HuH-7 (cell line): ENCODE measurements at regions not wholly inside any gene's neighbourhood (a gene's known extent, or its start where the extent isn't known, plus 50 kb on each side); places are given as distances from the start of the nearest gene placed in this dataset.

Experiments used
- DNase-seq: peaks from one replicate; pipeline ENCODE4 v3.0.0; 2011; ENCODE audit warnings: low spot score

- no peak for DNase-seq
Observed at GRCh38 chr9:107064378-107064777, 201.4 kb downstream of the ZNF462 start.

- DNase-seq = no peak
Observed at GRCh38 chr9:107065549-107065948, 202.6 kb downstream of the ZNF462 start.

GRCh38 chr9:107067739-107068416 lies 204.9 kb downstream of the ZNF462 start:
- no peak for DNase-seq

- DNase-seq = peak; percentile 16
Observed at GRCh38 chr9:107068581-107068980, 205.6 kb downstream of the ZNF462 start.

- DNase-seq = no peak
Observed at GRCh38 chr9:107070586-107070985, 207.6 kb downstream of the ZNF462 start.

DNA sequence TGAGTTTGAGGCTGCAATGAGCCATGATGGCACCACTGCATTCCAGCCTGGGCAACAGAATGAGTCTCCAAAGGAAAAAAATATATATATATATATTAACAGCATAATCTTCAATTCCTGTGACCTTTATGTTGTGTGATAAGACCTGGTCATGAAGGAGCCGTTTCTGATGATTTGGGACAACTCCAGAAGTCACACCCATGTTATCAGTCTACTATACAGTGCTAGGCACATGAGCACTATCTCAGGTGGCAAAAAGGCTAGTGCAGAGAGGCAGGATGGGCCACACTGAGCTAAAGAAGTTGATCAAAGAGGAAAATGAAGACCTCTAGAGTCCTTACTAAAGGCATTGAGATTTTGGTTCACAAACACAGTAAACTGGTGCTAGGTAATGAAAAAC lies 205.0 kb upstream of the RAD23B start:
- DNase-seq = no peak

GRCh38 chr9:107079589-107079988 lies 203.5 kb upstream of the RAD23B start:
- DNase-seq = no peak

GRCh38 chr9:107080130-107080529 lies 202.9 kb upstream of the RAD23B start:
- no peak for DNase-seq

GRCh38 chr9:107086460-107086859 lies 196.6 kb upstream of the RAD23B start:
- no peak for DNase-seq

DNA sequence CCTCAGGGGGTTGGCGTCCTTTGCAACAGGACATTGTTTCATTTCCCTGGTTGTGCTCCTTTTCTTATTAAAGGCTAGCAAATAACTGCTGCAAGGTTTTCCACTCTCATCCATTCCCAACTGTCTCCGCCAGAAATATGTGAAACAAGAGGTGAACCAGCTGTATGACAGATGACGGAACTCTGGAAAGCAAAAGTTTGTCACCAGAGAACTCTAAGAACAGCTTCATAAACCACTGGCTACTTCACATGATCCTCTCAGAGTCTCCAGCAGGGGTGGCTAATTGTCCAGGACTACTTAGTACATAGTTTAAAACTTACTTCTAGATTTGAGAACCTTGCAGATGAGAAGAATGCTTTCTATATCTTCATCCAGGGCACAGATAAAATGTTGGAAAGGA lies 195.9 kb upstream of the RAD23B start:
- DNase-seq = no peak

GRCh38 chr9:107090218-107090617 lies 192.9 kb upstream of the RAD23B start:
- DNase-seq = no peak

- no peak for DNase-seq
Observed at GRCh38 chr9:107093365-107094060, 189.6 kb upstream of the RAD23B start.

DNA sequence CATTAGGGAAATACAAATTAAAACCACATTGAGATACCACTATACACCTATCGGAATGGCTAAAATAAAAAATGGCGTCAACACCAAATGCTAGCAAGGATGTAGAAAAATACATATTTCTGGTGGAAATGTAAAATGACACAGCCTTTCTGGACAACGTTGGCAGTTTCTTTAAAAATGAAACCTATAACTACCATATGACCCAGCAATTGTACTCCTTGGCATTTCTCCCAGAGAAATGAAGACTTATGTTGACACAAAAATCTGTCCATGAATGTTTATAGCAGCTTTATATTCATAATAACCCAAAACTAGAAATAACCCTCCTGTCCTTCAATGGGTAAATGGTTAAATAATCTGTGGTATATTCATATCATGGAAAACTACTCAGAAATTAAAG lies 188.7 kb upstream of the RAD23B start:
- DNase-seq = no peak

GRCh38 chr9:107100591-107100990 lies 182.5 kb upstream of the RAD23B start:
- no peak for DNase-seq

- no peak for DNase-seq
Observed at GRCh38 chr9:107102011-107102410, 181.1 kb upstream of the RAD23B start.

DNA sequence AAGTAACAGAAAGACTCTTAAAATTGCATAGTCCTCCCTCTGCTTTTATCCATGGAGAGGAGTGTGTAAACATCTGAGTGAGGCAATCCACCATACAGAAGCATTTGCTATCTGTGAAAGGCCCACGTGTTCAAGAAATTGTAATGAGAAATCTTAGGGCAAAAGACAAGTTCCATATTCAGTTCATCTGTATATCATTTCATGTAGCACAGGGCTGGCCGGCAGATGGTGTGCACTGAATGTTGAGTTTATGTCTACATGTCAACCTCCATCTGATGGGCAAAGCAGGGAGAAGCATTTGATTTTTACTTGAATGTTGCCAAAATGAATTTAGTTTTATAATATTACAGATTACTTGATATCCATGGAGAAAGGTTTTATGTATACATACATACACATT lies 179.5 kb upstream of the RAD23B start:
- DNase-seq = no peak

- no peak for DNase-seq
Observed at GRCh38 chr9:107105784-107106183, 177.3 kb upstream of the RAD23B start.

DNA sequence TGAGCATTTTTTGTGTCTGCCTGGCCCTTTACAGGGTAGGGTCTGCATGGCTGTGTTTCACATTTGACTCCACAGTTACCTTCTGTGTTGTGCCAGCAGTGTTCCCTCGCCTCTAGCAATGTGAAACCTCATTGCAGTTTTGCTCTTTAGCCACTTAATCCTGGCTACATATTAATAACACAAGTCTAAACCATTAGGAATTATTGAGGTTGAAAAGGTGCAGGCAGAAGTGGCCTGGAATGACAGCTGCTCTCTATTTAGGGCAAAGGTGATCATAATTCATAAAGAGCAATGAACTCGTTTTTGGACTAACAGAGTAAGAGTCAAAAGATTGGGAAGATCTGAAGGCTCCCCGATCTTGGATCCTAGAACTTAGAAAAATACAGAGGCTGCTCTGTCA lies 176.7 kb upstream of the RAD23B start:
- DNase-seq = no peak

DNA sequence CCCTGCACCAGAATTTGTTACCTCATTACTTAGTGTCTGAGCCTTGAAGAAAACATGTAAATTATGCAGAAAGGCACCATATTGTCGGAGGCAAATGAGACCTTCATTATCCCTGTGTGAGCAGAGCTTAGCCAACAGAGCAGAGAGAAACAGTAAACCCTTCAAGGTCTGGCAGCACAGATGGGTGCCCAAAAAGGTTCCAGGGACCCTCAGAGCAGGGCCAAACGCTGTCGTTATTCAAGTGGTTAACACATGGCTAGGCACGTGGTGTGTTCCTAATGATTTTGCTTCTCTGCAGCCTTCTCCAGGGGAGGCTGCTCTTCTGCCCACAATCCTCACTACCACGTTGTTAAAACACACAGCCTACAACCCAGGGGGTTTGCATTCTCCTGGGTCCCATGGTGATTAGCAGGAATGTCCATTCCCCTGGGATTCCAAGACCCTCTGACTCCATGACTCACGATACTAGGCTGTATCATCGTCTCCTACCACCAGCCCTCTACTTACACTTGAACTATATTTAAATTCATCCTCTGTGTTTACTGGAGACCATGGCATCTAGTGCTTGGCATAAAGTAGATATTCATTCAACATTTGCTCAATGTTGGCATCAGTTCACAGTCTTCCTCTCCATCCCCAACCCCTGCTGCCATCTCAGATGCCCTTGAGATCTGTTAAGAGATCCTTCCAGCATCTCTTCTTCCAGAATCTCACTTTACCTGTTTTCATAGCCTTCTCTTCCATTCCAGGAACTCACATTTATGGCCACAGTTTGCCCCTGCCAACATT lies 174.5 kb upstream of the RAD23B start:
- DNase-seq = no peak

DNA sequence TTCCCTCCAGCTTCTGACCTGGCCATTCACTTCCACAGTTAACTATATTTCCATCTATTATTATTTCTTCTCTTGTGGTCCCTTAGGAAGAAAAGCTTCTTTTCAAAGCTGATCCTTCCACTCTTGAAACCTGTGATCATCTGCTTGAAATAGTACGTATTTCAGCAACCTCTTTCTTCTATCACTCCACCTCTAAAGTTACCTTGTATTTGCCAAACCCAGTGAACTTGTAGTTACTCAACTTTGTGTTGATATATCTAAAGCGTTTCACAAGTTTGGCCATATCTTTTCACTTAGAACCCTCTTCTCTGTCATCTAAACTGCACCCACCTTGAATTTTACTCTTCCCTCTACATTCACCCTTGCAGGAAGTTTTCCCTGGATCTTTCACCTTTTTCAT lies 173.8 kb upstream of the RAD23B start:
- DNase-seq = no peak

DNA sequence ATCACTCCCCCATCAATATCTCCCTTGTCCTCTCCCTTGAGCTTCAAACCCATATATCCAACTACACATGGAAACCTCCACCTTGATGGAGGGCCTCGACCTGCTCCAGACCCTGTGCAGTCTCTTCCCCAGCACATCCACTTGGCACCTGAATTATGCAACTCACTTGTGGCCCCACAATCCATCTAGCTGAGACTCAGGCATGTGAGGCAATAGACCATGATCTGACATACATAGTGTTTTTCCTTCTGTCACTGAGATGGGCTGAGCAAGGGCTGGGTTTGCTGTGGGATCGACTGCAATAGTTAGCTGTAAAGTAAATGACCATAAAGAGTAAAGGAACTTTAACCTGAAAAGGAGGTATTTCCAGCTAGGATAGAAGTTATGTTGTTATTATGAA lies 172.9 kb upstream of the RAD23B start:
- DNase-seq = no peak

- DNase-seq = no peak
Observed at GRCh38 chr9:107112707-107113243, 170.3 kb upstream of the RAD23B start.
